ENCODE measurements at regions not wholly inside any gene's neighbourhood (a gene's known extent, or its start where the extent isn't known, plus 50 kb on each side); places are given as distances from the start of the nearest gene placed in this dataset.
A peak's percentile ranks its signal among the peaks of the same experiment; 100 is the strongest.

DNA sequence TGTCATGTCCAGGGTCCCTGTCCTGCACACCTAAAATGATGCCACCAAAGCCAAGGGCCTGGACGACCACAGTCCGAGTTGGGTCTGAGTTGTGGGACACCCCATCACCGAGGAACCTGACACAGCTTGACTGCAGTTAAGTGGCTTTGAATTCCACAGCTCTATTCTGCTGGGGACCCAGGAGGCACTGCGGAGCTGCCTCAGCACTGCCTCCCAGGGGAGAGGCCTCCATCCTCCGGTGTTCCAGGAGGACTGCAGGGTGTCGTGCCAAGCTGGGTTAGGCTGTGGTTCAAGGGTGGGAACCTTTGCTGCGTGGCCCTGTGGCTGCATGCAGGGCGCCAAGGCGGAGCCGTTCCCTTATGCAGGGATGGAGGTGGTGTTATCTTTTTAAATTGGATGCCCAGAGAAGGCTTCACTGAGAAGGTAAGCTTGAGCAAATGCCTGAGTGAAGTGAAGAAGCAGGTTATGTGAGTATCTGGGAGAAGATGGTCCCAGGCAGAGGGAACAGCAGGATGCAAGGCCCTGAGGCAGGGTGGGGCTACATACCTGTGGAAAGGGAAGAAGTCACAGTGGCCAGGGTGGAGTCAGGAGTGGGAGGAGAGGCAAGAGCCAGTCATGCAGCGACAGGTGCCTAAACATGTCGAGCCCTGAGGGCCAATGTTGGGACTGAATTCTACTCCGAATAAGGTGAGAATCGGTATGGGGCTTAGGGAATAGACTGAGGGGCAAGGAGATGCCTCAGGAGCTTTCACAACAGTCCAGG, 144.8 kb downstream of the TPRA1 start:
- Histone ChIP-seq H3K27me3 (no peaks in the 10 kb centered on the region), H3K4me3 (no peak overlapping the region), H3K9me3 (no peaks in the 10 kb centered on the region), H3K36me3 (no peaks in the 10 kb centered on the region), H3K4me1 (no peaks in the 10 kb centered on the region), H3K27ac (no peak overlapping the region)
- no peak for DNase-seq
- TF ChIP-seq, protein P1, sequence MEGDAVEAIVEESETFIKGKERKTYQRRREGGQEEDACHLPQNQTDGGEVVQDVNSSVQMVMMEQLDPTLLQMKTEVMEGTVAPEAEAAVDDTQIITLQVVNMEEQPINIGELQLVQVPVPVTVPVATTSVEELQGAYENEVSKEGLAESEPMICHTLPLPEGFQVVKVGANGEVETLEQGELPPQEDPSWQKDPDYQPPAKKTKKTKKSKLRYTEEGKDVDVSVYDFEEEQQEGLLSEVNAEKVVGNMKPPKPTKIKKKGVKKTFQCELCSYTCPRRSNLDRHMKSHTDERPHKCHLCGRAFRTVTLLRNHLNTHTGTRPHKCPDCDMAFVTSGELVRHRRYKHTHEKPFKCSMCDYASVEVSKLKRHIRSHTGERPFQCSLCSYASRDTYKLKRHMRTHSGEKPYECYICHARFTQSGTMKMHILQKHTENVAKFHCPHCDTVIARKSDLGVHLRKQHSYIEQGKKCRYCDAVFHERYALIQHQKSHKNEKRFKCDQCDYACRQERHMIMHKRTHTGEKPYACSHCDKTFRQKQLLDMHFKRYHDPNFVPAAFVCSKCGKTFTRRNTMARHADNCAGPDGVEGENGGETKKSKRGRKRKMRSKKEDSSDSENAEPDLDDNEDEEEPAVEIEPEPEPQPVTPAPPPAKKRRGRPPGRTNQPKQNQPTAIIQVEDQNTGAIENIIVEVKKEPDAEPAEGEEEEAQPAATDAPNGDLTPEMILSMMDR (IDR thresholded peaks at IDR 0.05): no peak
- TF ChIP-seq POLR2A (IDR thresholded peaks at IDR 0.05): no peak
- intact Hi-C loops (cut with DNase I; ENCODE audit: low total_unique reads): no loop called here

DNA sequence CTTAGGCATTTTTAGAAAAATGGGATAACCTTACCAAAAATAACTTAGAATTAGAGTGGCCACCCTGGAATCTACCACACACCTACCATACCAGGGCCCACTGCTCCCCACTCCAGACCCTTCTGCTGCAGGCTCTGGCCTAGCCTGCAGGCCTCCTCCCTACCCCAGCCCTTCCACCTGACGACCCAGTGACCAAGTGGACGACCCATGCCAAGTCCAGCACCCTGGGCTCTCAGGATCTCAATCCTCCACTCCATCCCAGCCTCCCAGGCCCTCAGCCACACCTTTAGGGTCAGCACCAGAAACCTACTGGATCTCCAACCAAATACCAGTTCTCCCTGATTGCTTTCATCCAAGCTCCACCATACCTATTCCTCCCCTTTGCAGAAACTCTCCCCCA, 145.8 kb downstream of the TPRA1 start:
- intact Hi-C loops (cut with DNase I; ENCODE audit: low total_unique reads): no loop called here
- TF ChIP-seq, protein P1 (IDR thresholded peaks at IDR 0.05): no peak
- TF ChIP-seq POLR2A (IDR thresholded peaks at IDR 0.05): no peak
- Histone ChIP-seq H3K36me3 (no peaks in the 10 kb centered on the region), H3K27ac (no peak overlapping the region), H3K4me1 (no peaks in the 10 kb centered on the region), H3K9me3 (no peaks in the 10 kb centered on the region), H3K4me3 (no peak overlapping the region), H3K27me3 (no peaks in the 10 kb centered on the region)
- DNase-seq: no peak

DNA sequence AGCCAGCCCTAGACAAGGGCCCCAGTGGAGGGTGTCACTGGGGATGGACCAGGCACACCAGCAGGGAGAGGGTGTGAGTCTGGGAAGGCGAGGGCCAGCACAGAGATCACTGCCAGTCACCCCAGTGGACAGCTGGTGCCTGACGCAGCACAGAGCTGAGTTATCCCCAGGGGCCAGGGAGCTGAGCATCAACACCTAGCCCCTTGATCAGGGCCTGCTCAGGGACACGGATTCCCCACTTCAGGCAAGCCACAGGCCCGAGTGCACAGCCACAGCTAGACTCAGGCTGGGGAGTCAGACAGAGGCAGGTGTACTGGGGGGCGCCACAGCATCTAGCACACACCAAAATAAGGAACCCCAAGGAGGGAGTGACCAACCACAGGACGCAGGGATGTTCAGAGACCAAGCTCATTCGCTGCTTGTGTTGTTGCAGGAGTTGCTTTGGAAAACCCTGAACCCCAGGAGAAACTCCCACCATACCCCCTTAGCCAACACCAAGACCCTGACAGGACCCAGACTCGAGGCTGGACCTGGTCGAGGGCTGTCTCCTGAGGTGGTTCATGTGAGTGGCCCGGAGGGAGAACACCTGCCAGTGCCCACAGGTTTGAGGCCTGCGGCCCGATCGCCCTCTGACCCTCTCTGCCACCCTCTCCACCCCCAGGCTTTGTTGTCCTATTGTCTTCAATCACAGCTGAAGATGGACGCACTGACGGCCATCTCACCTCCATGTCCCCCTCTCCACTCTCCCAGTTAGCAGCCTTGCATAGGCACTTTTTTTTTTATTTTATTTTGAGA, 146.8 kb downstream of the TPRA1 start:
- Histone ChIP-seq H3K9me3 (no peaks in the 10 kb centered on the region), H3K4me1 (no peaks in the 10 kb centered on the region), H3K27ac (no peak overlapping the region), H3K4me3 (no peak overlapping the region), H3K27me3 (no peaks in the 10 kb centered on the region), H3K36me3 (no peaks in the 10 kb centered on the region)
- TF ChIP-seq POLR2A (IDR thresholded peaks at IDR 0.05): no peak
- TF ChIP-seq, protein P1 (IDR thresholded peaks at IDR 0.05): no peak
- intact Hi-C loops (cut with DNase I; ENCODE audit: low total_unique reads): no loop called here
- DNase-seq: no peak

DNA sequence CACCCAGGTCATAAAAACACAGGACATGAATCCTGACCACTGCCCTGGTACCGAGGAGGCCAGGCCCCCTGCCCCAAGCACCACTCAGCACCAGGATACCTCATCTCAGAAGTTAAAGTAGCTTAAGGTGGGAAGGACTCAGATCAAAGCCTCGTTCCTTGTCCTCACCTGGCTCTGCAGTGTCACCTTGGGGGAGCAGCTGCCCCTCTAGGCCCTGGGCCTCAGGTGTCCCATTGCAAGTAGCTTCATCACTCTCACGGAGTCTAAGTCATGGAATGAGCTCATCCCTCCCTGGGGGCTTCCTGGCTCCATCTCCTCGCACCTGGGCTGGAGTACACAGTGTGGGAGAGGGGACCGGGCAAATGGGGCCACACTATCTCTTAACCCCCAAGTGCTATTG, 148.0 kb downstream of the TPRA1 start:
- TF ChIP-seq, protein P1 (IDR thresholded peaks at IDR 0.05): no peak
- TF ChIP-seq POLR2A (IDR thresholded peaks at IDR 0.05): no peak
- Histone ChIP-seq H3K4me3 (no peak overlapping the region), H3K27me3 (no peaks in the 10 kb centered on the region), H3K36me3 (no peaks in the 10 kb centered on the region), H3K9me3 (no peaks in the 10 kb centered on the region), H3K4me1 (no peaks in the 10 kb centered on the region), H3K27ac (no peak overlapping the region)
- no peak for DNase-seq
- intact Hi-C loops (cut with DNase I; ENCODE audit: low total_unique reads): no loop called here

DNA sequence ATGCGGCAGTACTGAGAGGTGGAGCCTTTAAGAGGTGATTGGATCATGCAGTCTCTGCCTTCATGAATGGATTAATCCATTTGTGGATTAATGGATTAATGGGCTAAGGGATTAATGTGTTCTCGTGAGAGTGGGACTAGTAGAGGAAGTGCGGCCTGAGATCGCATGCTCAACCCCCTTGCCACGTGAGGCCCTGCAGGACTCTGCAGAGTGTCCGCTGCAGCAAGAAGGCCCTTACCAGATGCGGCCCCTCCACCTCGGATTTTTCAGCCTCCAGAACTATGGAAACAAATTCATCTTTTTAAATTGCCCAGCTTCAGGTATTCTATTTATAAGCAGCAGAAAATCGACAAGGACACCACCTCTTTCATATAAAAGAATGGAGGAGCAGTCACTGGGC, 148.8 kb downstream of the TPRA1 start:
- DNase-seq: peak in 1 of 2 donors; percentile 1
- intact Hi-C loops (cut with DNase I; ENCODE audit: low total_unique reads): no loop called here

More for the DNA sequence above, 148.8 kb downstream of the TPRA1 start:
- no peak for TF ChIP-seq POLR2A (IDR thresholded peaks at IDR 0.05)
- TF ChIP-seq, protein P1 (IDR thresholded peaks at IDR 0.05): no peak
- Histone ChIP-seq H3K4me3 (no peak overlapping the region), H3K4me1 (no peaks in the 10 kb centered on the region), H3K27ac (no peak overlapping the region), H3K36me3 (no peaks in the 10 kb centered on the region), H3K9me3 (no peaks in the 10 kb centered on the region), H3K27me3 (no peaks in the 10 kb centered on the region)

Data from uterus (tissue), 3 donors.